Trophoblast cell (in vitro differentiated cells and primary cell): ENCODE measurements at regions not wholly inside any gene's neighbourhood (a gene's known extent, or its start where the extent isn't known, plus 50 kb on each side); places are given as distances from the start of the nearest gene placed in this dataset.

ENCODE experiments used
- DNase-seq, 2 donors: peaks; one replicate each; pipeline ENCODE4 v3.0.0-alpha.2; 2016
- H2AFZ ChIP-seq: 2 replicates; pipeline ENCODE4 v1.6.1; 2013; ENCODE audit warnings: low read length, moderate library complexity, mild to moderate bottlenecking; ENCODE audit not compliant: insufficient read depth, poor library complexity
- H2AK5ac ChIP-seq: 2 replicates; pipeline ENCODE4 v1.6.1; 2013; ENCODE audit warnings: mild to moderate bottlenecking, low read length
- H2BK120ac ChIP-seq: 2 replicates; pipeline ENCODE4 v1.6.1; 2013; ENCODE audit warnings: low read length, mild to moderate bottlenecking, moderate library complexity; ENCODE audit not compliant: insufficient read depth, poor library complexity
- H2BK12ac ChIP-seq: 2 replicates; pipeline ENCODE4 v1.6.1; 2013; ENCODE audit warnings: mild to moderate bottlenecking, low read length, moderate library complexity
- H2BK5ac ChIP-seq: 2 replicates; pipeline ENCODE4 v1.6.1; 2013; ENCODE audit warnings: low read length, low read depth, moderate library complexity, mild to moderate bottlenecking; ENCODE audit not compliant: poor library complexity
- H3K14ac ChIP-seq: 2 replicates; pipeline ENCODE4 v1.6.1; 2013; ENCODE audit warnings: mild to moderate bottlenecking, low read length
- H3K18ac ChIP-seq: 2 replicates; pipeline ENCODE4 v1.6.1; 2013; ENCODE audit warnings: mild to moderate bottlenecking, low read length
- H3K23ac ChIP-seq: 2 replicates; pipeline ENCODE4 v1.6.1; 2013; ENCODE audit warnings: low read length
- H3K27ac ChIP-seq: 2 replicates; pipeline ENCODE4 v1.5.1; 2013; ENCODE audit warnings: low read depth, mild to moderate bottlenecking, inconsistent platforms, low read length, moderate library complexity
- H3K27me3 ChIP-seq: 2 replicates; pipeline ENCODE4 v1.6.1; 2013; ENCODE audit warnings: inconsistent platforms, mild to moderate bottlenecking, low read length, moderate library complexity; ENCODE audit not compliant: insufficient read depth
- H3K36me3 ChIP-seq, 2 experiments: 1 replicate in 1 of 2; 2 replicates in 1 of 2; pipeline ENCODE4 v1.6.1; 2013; ENCODE audit warnings: low read length in 2 of 2, mild to moderate bottlenecking in 2 of 2, moderate library complexity in 1 of 2; ENCODE audit not compliant: insufficient read depth in 2 of 2, control insufficient read depth in 1 of 2
- H3K4ac ChIP-seq: 2 replicates; pipeline ENCODE4 v1.6.1; 2013; ENCODE audit warnings: low read depth, mild to moderate bottlenecking, low read length, moderate library complexity
- H3K4me1 ChIP-seq, 2 experiments: 1 replicate in 1 of 2; 2 replicates in 1 of 2; pipeline ENCODE4 v1.6.1; 2013; ENCODE audit warnings: low read length in 2 of 2, mild to moderate bottlenecking in 2 of 2, moderate library complexity in 1 of 2; ENCODE audit not compliant: insufficient read depth in 2 of 2, control insufficient read depth in 1 of 2
- H3K4me2 ChIP-seq: 2 replicates; pipeline ENCODE4 v1.6.1; 2013; ENCODE audit warnings: inconsistent platforms, mild to moderate bottlenecking, low read length, moderate library complexity
- H3K4me3 ChIP-seq: 2 replicates; pipeline ENCODE4 v1.5.1; 2013; ENCODE audit warnings: mild to moderate bottlenecking, low read depth, low read length, inconsistent platforms
- H3K79me1 ChIP-seq: one replicate; pipeline ENCODE4 v1.6.1; 2013; ENCODE audit warnings: low read length
- H3K79me2 ChIP-seq: 2 replicates; pipeline ENCODE4 v1.6.1; 2013; ENCODE audit warnings: low read length, mild to moderate bottlenecking; ENCODE audit not compliant: control insufficient read depth, insufficient read depth, poor library complexity
- H3K9ac ChIP-seq: 2 replicates; pipeline ENCODE4 v1.6.1; 2013; ENCODE audit warnings: mild to moderate bottlenecking, low read length
- H3K9me3 ChIP-seq: 2 replicates; pipeline ENCODE4 v1.6.1; 2013; ENCODE audit warnings: low read depth, mild to moderate bottlenecking, control low read depth, inconsistent platforms, low read length; ENCODE audit not compliant: insufficient read depth
- H4K12ac ChIP-seq: 2 replicates; pipeline ENCODE4 v1.6.1; 2013; ENCODE audit warnings: low read depth, mild to moderate bottlenecking, low read length, moderate library complexity
- H4K8ac ChIP-seq: 2 replicates; pipeline ENCODE4 v1.6.1; 2013; ENCODE audit warnings: low read depth, mild to moderate bottlenecking, low read length, moderate library complexity
- H4K91ac ChIP-seq: one replicate; pipeline ENCODE4 v1.6.1; 2013; ENCODE audit warnings: low read depth, mild to moderate bottlenecking, low read length, moderate library complexity
- WGBS: extraction: QIAGEN DNeasy Blood & Tissue Kit; methylation state at CpG from one replicate; pipeline ENCODE4 v1.1.7; 2013; ENCODE audit warnings: missing lambda C conversion rate; ENCODE audit not compliant: insufficient read length, insufficient coverage; ENCODE audit errors: extremely low coverage; 5-methylcytosine and 5-hydroxymethylcytosine counted together

- H4K8ac ChIP-seq: no peak overlapping the region
- H2BK120ac ChIP-seq: no peak overlapping the region
- H3K9me3 ChIP-seq: no peaks in the 10 kb centered on the region
- no peak overlapping the region for H3K4ac ChIP-seq
- no peak overlapping the region for H3K18ac ChIP-seq
- H3K36me3 ChIP-seq: no peaks in the 10 kb centered on the region
- no peaks in the 10 kb centered on the region for H3K79me2 ChIP-seq
- H3K27me3 ChIP-seq: no peaks in the 10 kb centered on the region
- no peaks in the 10 kb centered on the region for H3K4me1 ChIP-seq
- no peak for DNase-seq
- no peak overlapping the region for H2AK5ac ChIP-seq
- H4K12ac ChIP-seq: no peak overlapping the region
- H3K4me3 ChIP-seq: no peak overlapping the region
- H3K9ac ChIP-seq: no peak overlapping the region
- H4K91ac ChIP-seq: no peak overlapping the region
- H3K14ac ChIP-seq: no peak overlapping the region
- H3K4me2 ChIP-seq: no peak overlapping the region
- H3K27ac ChIP-seq: no peak overlapping the region
- no peaks in the 10 kb centered on the region for H3K79me1 ChIP-seq
- no CpG with 5 or more reads among the region's 1 CpG for WGBS
- H2BK12ac ChIP-seq: no peak overlapping the region
- H3K23ac ChIP-seq: no peak overlapping the region
- H2AFZ ChIP-seq: no peak overlapping the region
- H2BK5ac ChIP-seq: no peak overlapping the region
Observed at GRCh38 chr5:40210694-40211093, 469.0 kb upstream of the PTGER4 start.

- H3K27me3 ChIP-seq: no peaks in the 10 kb centered on the region
- H2AFZ ChIP-seq: no peak overlapping the region
- no peaks in the 10 kb centered on the region for H3K79me1 ChIP-seq
- H3K18ac ChIP-seq: no peak overlapping the region
- no peak overlapping the region for H3K27ac ChIP-seq
- no peak overlapping the region for H3K4ac ChIP-seq
- H4K8ac ChIP-seq: no peak overlapping the region
- H2BK5ac ChIP-seq: no peak overlapping the region
- no peaks in the 10 kb centered on the region for H3K9me3 ChIP-seq
- H3K4me3 ChIP-seq: no peak overlapping the region
- no peaks in the 10 kb centered on the region for H3K36me3 ChIP-seq
- H2AK5ac ChIP-seq: no peak overlapping the region
- no peak overlapping the region for H3K14ac ChIP-seq
- H2BK120ac ChIP-seq: no peak overlapping the region
- H3K9ac ChIP-seq: no peak overlapping the region
- no CpG with 5 or more reads among the region's 2 CpGs for WGBS
- H2BK12ac ChIP-seq: no peak overlapping the region
- no peaks in the 10 kb centered on the region for H3K4me1 ChIP-seq
- H3K23ac ChIP-seq: no peak overlapping the region
- DNase-seq: no peak
- H4K91ac ChIP-seq: no peak overlapping the region
- no peak overlapping the region for H4K12ac ChIP-seq
- H3K79me2 ChIP-seq: no peaks in the 10 kb centered on the region
- no peak overlapping the region for H3K4me2 ChIP-seq
Observed at GRCh38 chr5:40206030-40206429, 473.7 kb upstream of the PTGER4 start.

GRCh38 chr5:40204144-40204543 lies 475.6 kb upstream of the PTGER4 start:
- no peak overlapping the region for H3K9ac ChIP-seq
- H3K4me1 ChIP-seq: no peaks in the 10 kb centered on the region
- no peak overlapping the region for H4K8ac ChIP-seq
- H3K4me2 ChIP-seq: no peak overlapping the region
- no peak overlapping the region for H3K4me3 ChIP-seq
- no peak overlapping the region for H3K4ac ChIP-seq
- no peaks in the 10 kb centered on the region for H3K27me3 ChIP-seq
- no peak overlapping the region for H2AFZ ChIP-seq
- no peak overlapping the region for H3K14ac ChIP-seq
- H2BK5ac ChIP-seq: no peak overlapping the region
- H3K18ac ChIP-seq: no peak overlapping the region
- H2BK120ac ChIP-seq: no peak overlapping the region
- H4K91ac ChIP-seq: no peak overlapping the region
- H3K27ac ChIP-seq: no peak overlapping the region
- H3K9me3 ChIP-seq: no peaks in the 10 kb centered on the region
- no peak overlapping the region for H2AK5ac ChIP-seq
- no peak overlapping the region for H2BK12ac ChIP-seq
- no peaks in the 10 kb centered on the region for H3K79me2 ChIP-seq
- H4K12ac ChIP-seq: no peak overlapping the region
- H3K79me1 ChIP-seq: no peaks in the 10 kb centered on the region
- no peak overlapping the region for H3K23ac ChIP-seq
- DNase-seq: no peak
- H3K36me3 ChIP-seq: no peaks in the 10 kb centered on the region

- H3K9ac ChIP-seq: no peak overlapping the region
- H3K9me3 ChIP-seq: no peaks in the 10 kb centered on the region
- H2AK5ac ChIP-seq: no peak overlapping the region
- H2BK5ac ChIP-seq: no peak overlapping the region
- H3K23ac ChIP-seq: no peak overlapping the region
- no peak overlapping the region for H3K4ac ChIP-seq
- H3K4me3 ChIP-seq: no peak overlapping the region
- no peak overlapping the region for H4K91ac ChIP-seq
- no peak overlapping the region for H4K12ac ChIP-seq
- H3K79me1 ChIP-seq: no peaks in the 10 kb centered on the region
- no peak overlapping the region for H2BK120ac ChIP-seq
- no peaks in the 10 kb centered on the region for H3K27me3 ChIP-seq
- no peaks in the 10 kb centered on the region for H3K36me3 ChIP-seq
- no peak overlapping the region for H2BK12ac ChIP-seq
- no peak overlapping the region for H4K8ac ChIP-seq
- no peak overlapping the region for H2AFZ ChIP-seq
- H3K4me1 ChIP-seq: no peaks in the 10 kb centered on the region
- H3K14ac ChIP-seq: no peak overlapping the region
- no peak for DNase-seq
- no peaks in the 10 kb centered on the region for H3K79me2 ChIP-seq
- no peak overlapping the region for H3K18ac ChIP-seq
- no peak overlapping the region for H3K4me2 ChIP-seq
- no peak overlapping the region for H3K27ac ChIP-seq
Observed at GRCh38 chr5:40202814-40203440, 476.8 kb upstream of the PTGER4 start.
